IPS-18c (cell line): ENCODE measurements at regions not wholly inside any gene's neighbourhood (a gene's known extent, or its start where the extent isn't known, plus 50 kb on each side); places are given as distances from the start of the nearest gene placed in this dataset.

Experiments used
- H3K4me3 ChIP-seq: 2 replicates; pipeline ENCODE4 v1.7.0; 2013; ENCODE audit warnings: low read depth, mild to moderate bottlenecking, low read length, moderate library complexity; ENCODE audit not compliant: insufficient read depth
- H3K9me3 ChIP-seq: one replicate; pipeline ENCODE4 v1.6.1; 2013; ENCODE audit warnings: mild to moderate bottlenecking, low read length, moderate library complexity; ENCODE audit not compliant: control insufficient read depth, insufficient read depth

DNA sequence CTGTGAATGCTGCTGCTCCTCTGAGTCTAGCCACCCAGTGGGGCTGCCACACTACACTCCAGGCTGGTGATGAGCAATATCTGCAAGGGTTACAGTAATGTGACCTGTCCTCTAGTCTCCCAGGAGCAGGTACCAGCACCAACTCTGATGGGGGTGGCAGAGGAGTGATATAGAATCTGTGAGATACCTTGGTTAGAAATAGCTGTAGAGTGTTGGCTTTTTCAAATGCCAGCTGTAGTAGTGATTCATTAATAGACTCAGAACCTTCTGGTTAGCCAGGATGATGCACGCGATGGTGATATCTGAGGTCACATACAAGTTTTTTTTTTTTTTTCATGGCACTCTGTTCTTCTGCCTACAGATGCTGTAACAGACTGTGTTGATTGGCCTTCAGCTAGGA lies 757.1 kb downstream of the INHBA start:
- Histone ChIP-seq H3K4me3 (no peak overlapping the region), H3K9me3 (no peaks in the 10 kb centered on the region)

- H3K4me3 ChIP-seq = no peak overlapping the region
- no peaks in the 10 kb centered on the region for H3K9me3 ChIP-seq
These were observed 757.8 kb downstream of the INHBA start for GRCh38 chr7:40944981-40945585.

DNA sequence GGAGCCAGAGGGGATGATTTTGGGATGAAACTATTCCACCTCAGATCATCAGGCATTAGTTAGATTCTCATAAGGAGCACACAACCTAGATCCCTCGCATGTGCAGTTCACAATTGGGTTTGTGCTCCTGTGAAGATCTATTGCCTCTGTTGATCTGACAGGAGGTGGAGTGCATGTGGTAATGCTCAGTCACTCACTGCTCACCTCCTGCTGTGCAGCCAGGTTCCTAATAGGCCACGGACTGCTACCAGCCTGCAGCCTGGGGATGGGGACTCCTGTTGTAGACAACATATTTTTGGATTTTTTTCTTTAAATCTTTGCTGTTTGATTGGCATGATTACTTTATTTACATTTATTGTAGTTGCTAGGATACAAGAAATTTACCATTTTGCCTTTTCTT lies 765.0 kb downstream of the INHBA start:
- H3K4me3 ChIP-seq = no peak overlapping the region
- no peaks in the 10 kb centered on the region for H3K9me3 ChIP-seq

GRCh38 chr7:40935435-40935834 lies 767.5 kb downstream of the INHBA start:
- H3K4me3 ChIP-seq = no peak overlapping the region
- no peaks in the 10 kb centered on the region for H3K9me3 ChIP-seq

DNA sequence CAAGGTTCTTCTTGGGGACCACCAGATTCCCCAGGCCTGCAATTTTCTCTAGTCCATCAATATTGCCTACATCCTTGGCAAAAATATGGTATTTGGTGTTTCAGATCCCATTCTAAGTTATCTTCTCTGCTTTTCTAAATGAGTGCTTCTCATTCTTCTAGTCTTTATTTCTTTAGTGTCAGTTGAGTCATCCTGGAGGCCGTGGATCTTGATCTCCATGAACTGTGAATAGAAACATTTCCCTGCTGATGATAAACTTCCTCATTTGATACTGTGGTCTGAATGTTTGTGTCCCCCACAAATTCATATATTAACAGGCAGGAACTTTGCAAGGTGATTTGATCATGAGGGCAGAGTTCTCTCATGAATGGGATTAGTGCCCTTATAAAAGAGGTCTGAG lies 779.3 kb downstream of the INHBA start:
- H3K4me3 ChIP-seq = no peak overlapping the region
- no peaks in the 10 kb centered on the region for H3K9me3 ChIP-seq

DNA sequence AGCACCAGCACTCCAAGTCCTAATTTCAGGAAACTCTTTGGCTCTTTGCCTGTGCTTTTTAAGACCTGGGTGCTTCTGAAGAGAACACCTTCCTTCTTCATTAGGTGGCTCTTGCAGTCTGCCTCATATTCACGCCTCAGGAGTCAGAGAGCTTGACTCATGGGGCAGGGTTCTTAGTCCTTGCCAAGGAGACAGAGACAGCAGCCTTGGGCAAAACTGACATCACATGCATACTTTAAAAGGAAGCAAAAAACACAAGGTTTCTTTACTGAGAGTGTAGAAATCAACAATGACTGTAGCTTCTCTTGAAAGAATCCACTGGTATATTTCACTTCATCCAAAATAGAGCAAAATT lies 780.6 kb downstream of the INHBA start:
- no peaks in the 10 kb centered on the region for H3K9me3 ChIP-seq
- H3K4me3 ChIP-seq = no peak overlapping the region

DNA sequence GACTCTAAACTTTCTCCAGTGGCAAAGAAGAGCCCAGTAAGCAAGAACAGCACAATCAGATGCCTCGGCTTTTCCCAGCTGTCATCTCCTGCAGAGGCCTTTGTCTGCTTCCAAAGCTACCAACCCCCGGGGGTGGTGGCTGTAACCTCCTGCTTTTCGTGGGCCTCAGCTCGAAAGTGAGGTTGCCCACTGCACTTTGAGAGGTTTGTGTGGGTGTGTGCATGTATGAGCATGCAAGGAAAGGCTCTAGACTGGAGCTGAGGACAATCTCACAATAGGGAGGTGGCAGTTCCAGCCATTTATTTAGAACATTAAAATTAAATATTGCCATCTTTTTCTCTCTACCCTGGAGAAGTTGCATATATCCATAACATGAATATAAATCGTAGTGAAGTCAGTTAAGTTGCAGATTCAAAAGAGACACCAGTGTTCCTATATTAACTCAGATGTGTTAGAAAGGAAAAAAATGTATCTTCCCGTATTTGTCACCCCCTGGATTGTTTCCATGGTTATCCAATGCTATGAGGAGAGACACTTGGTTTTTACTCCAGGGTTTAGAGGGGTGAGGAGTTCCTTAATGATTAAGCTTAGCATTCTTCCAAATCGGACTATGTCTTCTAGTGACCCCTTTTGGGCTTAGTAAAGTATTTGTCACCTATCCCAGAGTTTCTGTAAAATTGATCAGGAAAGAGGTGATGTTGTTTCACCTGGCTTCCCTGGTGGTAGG lies 781.1 kb downstream of the INHBA start:
- Histone ChIP-seq H3K9me3 (no peaks in the 10 kb centered on the region), H3K4me3 (no peak overlapping the region)

DNA sequence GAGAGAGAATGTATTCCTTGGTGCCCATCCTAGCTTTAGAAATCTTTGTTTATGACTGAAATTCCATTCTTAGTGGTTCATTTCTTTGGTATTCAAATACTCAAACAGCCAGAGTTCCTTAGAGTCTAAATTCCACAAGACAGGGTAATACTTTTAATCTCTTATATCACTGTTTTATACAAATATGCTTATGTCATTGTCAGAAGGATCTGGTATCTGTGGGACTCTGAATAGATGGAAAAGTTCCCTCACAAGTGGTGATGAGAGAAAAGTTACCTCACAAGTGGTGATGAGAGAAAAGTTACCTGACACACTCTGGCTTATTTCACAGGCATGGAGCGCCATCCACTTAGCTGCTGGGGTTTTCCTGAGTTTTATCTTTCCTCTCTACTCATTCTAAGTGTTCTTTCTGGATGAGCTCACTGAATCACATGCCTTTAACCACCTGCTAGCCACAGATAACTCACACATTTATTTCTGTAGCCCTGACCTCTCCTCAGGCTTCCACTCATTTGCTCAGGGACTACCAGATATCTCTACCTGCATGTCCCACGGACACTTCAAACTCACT lies 784.0 kb downstream of the SUGCT start:
- H3K9me3 ChIP-seq = no peaks in the 10 kb centered on the region
- no peak overlapping the region for H3K4me3 ChIP-seq

GRCh38 chr7:40916813-40917212 lies 782.0 kb downstream of the SUGCT start:
- Histone ChIP-seq H3K4me3 (no peak overlapping the region), H3K9me3 (no peaks in the 10 kb centered on the region)

- Histone ChIP-seq H3K4me3 (no peak overlapping the region), H3K9me3 (no peaks in the 10 kb centered on the region)
These were observed 780.3 kb downstream of the SUGCT start for GRCh38 chr7:40915071-40915470.
